Osteocyte (in vitro differentiated cells): ENCODE measurements at regions not wholly inside any gene's neighbourhood (a gene's known extent, or its start where the extent isn't known, plus 50 kb on each side); places are given as distances from the start of the nearest gene placed in this dataset.
A peak's percentile ranks its signal among the peaks of the same experiment; 100 is the strongest.

ENCODE experiments used
- DNase-seq: peaks from one replicate; pipeline ENCODE4 v3.0.0; 2021; ENCODE audit warnings: mixed read lengths; ENCODE audit not compliant: unreplicated experiment; ENCODE audit errors: extremely low spot score
- H3K27ac Mint-ChIP-seq: one replicate; pipeline ENCODE4 v1.8.0; 2021; ENCODE audit warnings: mild to moderate bottlenecking, mixed read lengths; ENCODE audit not compliant: unreplicated experiment
- H3K27me3 Mint-ChIP-seq: one replicate; pipeline ENCODE4 v1.8.0; 2021; ENCODE audit warnings: mixed read lengths; ENCODE audit not compliant: unreplicated experiment
- H3K36me3 Mint-ChIP-seq: one replicate; pipeline ENCODE4 v1.8.0; 2021; ENCODE audit warnings: mixed read lengths; ENCODE audit not compliant: unreplicated experiment
- H3K4me1 Mint-ChIP-seq: one replicate; pipeline ENCODE4 v1.8.0; 2021; ENCODE audit warnings: mixed read lengths; ENCODE audit not compliant: unreplicated experiment
- H3K4me3 Mint-ChIP-seq: one replicate; pipeline ENCODE4 v1.8.0; 2021; ENCODE audit warnings: mild to moderate bottlenecking, moderate library complexity, mixed read lengths; ENCODE audit not compliant: unreplicated experiment
- H3K9me3 Mint-ChIP-seq: one replicate; pipeline ENCODE4 v1.8.0; 2021; ENCODE audit warnings: mixed read lengths; ENCODE audit not compliant: unreplicated experiment
- CTCF ChIP-seq: fragments of 200-600 bp; sonication (generic); IDR thresholded peaks from 2 replicates; pipeline ENCODE4 v1.5.0; 2021; ENCODE audit warnings: antibody characterized with exemption, mild to moderate bottlenecking, moderate library complexity

GRCh38 chr14:95408731-95409476 lies 89.2 kb upstream of the CLMN start:
- H3K27ac Mint-ChIP-seq, result peak overlapping the region; percentile 60

GRCh38 chr14:95407354-95407753 lies 87.6 kb upstream of the CLMN start:
- DNase-seq, result no peak
- H3K36me3 Mint-ChIP-seq, result peaks cover 27% of the 10 kb centered on the region
- peaks cover 21% of the 10 kb centered on the region for H3K4me1 Mint-ChIP-seq
- TF ChIP-seq CTCF, result no peak
- no peaks in the 10 kb centered on the region for H3K9me3 Mint-ChIP-seq
- no peak overlapping the region for H3K4me3 Mint-ChIP-seq
- no peaks in the 10 kb centered on the region for H3K27me3 Mint-ChIP-seq
- H3K27ac Mint-ChIP-seq, result no peak overlapping the region

More at GRCh38 chr14:95408731-95409476, 89.2 kb upstream of the CLMN start:
- no peak for TF ChIP-seq CTCF
- Mint-ChIP-seq H3K4me3 (no peak overlapping the region), H3K4me1 (peaks cover 30% of the 10 kb centered on the region), H3K9me3 (no peaks in the 10 kb centered on the region), H3K27me3 (no peaks in the 10 kb centered on the region), H3K36me3 (peaks cover 38% of the 10 kb centered on the region)
- no peak for DNase-seq

DNA sequence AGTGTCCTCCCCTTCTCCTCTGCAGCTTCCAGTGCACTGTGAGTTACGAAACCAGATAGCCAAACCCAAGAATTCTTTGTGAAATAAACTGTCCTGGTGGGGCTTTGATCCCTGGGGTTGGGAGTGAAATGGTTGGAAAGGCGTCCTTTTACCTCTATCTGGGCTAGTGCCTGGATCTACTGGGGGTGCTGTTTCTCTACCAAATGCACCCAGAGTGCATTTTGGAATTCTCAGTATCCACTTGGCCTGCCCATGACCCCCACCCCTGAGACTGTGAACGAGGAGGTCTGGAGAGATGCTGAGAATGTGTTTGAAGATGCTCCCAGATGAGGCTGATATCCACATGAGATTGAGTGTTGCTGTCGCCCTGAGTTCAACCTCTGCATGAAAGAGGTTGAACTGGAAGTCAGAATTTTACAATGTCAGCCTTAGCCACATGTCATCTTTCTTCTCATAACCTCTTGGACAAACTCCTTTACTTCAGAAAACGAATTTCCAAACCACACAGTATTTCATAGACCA lies 87.1 kb upstream of the CLMN start:
- peaks cover 21% of the 10 kb centered on the region for H3K4me1 Mint-ChIP-seq
- peaks cover 23% of the 10 kb centered on the region for H3K36me3 Mint-ChIP-seq
- no peak for DNase-seq
- no peak overlapping the region for H3K27ac Mint-ChIP-seq
- TF ChIP-seq CTCF, result no peak
- no peaks in the 10 kb centered on the region for H3K27me3 Mint-ChIP-seq
- H3K4me3 Mint-ChIP-seq, result no peak overlapping the region
- H3K9me3 Mint-ChIP-seq, result no peaks in the 10 kb centered on the region

GRCh38 chr14:95404583-95404982 lies 84.9 kb upstream of the CLMN start:
- Mint-ChIP-seq H3K36me3 (peaks cover 11% of the 10 kb centered on the region), H3K4me3 (no peak overlapping the region), H3K9me3 (no peaks in the 10 kb centered on the region), H3K4me1 (peaks cover 10% of the 10 kb centered on the region), H3K27ac (no peak overlapping the region), H3K27me3 (no peaks in the 10 kb centered on the region)
- TF ChIP-seq CTCF, result no peak
- DNase-seq, result no peak

DNA sequence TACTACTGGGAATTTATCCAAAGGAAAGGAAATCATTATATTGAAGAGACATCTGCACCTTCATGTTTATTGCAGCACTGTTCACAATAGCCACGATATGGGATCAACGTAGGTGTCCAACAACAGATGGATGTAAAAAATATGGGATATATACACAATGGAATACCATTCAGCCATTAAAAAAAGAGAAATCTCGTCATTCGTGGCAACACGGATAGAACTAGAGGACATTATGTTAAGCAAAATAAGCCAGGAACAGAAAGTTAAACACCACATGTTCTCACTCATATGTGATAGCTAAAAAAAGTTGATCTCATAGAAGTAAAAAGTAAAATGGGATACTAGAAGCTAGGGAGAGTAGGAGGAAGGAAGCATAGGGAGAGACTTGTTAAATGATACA lies 82.9 kb upstream of the CLMN start:
- DNase-seq, result no peak
- H3K9me3 Mint-ChIP-seq, result no peaks in the 10 kb centered on the region
- H3K27me3 Mint-ChIP-seq, result no peaks in the 10 kb centered on the region
- no peak for TF ChIP-seq CTCF
- H3K4me3 Mint-ChIP-seq, result no peak overlapping the region
- H3K4me1 Mint-ChIP-seq, result no peaks in the 10 kb centered on the region
- peaks cover 9% of the 10 kb centered on the region for H3K36me3 Mint-ChIP-seq
- no peak overlapping the region for H3K27ac Mint-ChIP-seq
